ENCODE measurements at regions not wholly inside any gene's neighbourhood (a gene's known extent, or its start where the extent isn't known, plus 50 kb on each side); places are given as distances from the start of the nearest gene placed in this dataset.

GRCh38 chrX:39873117-39873516 lies 224.6 kb downstream of the BCOR start:
- no peak for DNase-seq

DNA sequence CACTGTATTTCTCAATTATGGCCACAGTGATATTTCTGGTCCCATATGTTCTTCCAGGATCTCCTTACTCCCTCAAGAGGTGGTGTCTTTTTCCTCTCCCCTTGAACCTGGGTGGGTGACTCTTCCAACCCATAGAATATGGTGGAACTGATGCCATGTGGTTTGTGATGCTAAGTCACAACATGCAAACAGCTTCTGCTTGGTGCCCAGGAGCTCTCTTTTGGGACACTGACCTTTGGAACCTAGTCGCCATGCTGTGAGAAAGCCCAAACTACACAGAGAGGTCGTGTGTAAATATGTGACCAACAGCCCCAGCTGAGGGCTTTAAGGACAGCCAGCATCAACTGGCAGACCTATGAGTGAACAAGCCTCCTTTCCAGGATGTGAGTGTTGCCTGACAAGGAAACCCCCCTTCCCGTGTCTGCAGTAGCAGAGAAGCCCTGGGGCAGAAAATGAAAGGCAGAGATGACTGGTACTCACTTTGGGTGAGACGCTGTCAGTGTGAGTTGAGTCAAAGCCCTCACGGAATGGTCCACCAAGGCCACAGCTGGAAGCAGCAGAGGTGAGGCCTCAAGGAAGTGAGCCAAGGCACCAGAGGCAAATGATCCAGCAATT lies 223.4 kb downstream of the BCOR start:
- DNase-seq = no peak

GRCh38 chrX:39875834-39876628 lies 221.7 kb downstream of the BCOR start:
- no peak for DNase-seq

- DNase-seq = no peak
Observed at GRCh38 chrX:39877905-39878304, 219.9 kb downstream of the BCOR start.

- no peak for DNase-seq
Observed at GRCh38 chrX:39883666-39884065, 214.1 kb downstream of the BCOR start.

GRCh38 chrX:39886282-39886681 lies 211.5 kb downstream of the BCOR start:
- DNase-seq = no peak

- DNase-seq = no peak
Observed at GRCh38 chrX:39888730-39889129, 209.0 kb downstream of the BCOR start.

GRCh38 chrX:39889704-39890103 lies 208.1 kb downstream of the BCOR start:
- no peak for DNase-seq

DNA sequence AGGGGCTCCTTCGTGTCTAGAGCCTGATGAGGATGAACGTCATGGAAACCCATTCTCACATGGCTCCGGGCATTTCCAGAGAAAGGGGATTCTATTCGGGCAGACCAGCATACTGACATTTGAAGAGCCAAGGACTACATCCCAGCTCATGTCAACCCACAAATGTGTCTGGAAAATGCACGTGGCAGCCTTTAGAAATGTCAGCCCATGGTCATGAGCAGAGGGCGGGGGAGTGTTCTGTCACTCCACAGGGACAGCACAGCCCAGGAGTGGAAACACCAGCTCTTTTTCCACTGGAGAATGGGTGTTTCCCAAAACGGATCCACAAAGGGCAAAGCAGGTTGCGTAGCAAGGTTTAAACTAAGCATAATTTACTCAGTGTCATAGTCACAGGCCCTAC lies 207.0 kb downstream of the BCOR start:
- no peak for DNase-seq

DNA sequence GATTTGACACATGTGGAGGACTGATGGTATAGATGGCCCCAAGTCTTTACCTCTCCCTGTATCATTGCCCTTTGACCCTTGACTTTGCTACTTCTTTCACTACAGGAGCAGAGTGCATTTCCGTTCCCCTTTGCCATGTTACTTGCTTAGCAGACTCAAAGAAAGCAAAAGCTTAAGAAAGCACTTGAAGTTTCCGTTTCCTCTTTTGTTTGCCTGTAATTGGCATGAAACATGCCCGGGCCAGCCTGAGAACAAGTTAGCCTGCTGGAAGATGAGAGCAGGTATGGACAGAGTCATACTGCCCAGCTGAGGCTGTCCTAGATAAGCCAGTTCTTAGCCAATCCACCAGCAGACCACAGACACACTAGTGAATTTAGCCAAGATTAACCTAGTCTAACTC lies 206.0 kb downstream of the BCOR start:
- DNase-seq = no peak

GRCh38 chrX:39893417-39894338 lies 204.1 kb downstream of the BCOR start:
- DNase-seq = no peak

DNA sequence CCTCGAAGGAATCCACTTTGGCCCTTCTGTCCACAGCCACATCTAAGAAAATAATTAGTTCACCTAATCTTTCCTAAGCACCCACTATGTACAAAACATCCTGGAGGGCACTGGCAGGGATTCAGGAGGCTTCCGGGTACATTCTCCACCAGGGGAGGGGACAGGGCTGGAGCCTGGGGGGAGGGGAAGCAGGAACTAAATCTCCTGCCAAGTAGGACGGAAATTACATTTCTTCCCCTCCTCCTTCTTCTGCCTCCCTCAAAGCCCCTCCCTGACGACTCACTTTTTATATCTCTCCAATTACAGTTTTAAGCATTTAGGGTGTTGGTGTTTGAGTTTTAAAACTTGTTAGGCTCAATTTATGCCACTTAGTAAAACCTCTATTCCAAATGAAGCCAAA lies 203.1 kb downstream of the BCOR start:
- DNase-seq = no peak

GRCh38 chrX:39895218-39896110 lies 202.3 kb downstream of the BCOR start:
- DNase-seq = no peak

- DNase-seq = no peak
Observed at GRCh38 chrX:39896951-39897740, 200.6 kb downstream of the BCOR start.

DNA sequence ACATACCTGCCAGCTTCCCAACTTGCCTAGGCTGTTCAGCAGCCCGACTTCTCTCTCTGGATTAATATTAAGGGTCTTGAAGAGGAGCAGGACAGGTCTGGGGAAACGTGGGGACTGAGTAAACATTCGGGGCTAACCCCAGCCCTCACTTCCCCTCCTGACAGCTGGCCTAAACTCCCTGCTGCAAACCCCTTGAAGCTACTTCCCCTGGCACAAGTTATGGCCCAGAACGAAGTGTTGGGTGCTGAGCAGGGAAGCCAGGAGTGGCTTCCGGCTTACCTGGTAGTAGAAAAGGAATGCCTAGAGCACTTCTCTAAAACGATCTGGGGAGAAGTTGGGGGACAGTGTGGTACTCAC lies 200.0 kb downstream of the BCOR start:
- no peak for DNase-seq

- no peak for DNase-seq
Observed at GRCh38 chrX:39898147-39898546, 199.6 kb downstream of the BCOR start.

GRCh38 chrX:39899059-39899458 lies 198.7 kb downstream of the BCOR start:
- DNase-seq = no peak

GRCh38 chrX:39899856-39900776 lies 197.6 kb downstream of the BCOR start:
- DNase-seq = no peak

DNA sequence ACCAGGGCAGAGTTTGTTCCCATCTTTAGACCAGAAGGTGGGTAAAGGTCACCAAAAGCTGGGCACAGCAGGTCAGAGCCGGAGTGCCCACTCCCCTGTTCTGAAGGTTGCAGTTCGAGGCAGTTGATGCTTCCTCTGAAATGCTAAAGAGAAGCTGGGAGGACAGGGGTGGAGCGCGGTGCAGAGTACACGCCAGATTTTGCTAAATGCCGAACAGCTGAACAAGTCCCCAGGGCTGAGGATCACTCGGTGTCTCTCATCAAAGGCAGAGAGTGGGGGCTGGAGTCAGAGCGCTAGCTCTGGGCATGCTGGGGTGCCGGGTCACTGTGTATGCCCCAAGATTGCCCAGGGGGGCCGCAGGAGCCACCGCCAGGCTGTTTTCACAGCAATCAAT lies 197.0 kb downstream of the BCOR start:
- DNase-seq = no peak

- no peak for DNase-seq
Observed at GRCh38 chrX:39903343-39903742, 194.4 kb downstream of the BCOR start.

GRCh38 chrX:39903937-39904336 lies 193.8 kb downstream of the BCOR start:
- no peak for DNase-seq
